ENCODE measurements at regions not wholly inside any gene's neighbourhood (a gene's known extent, or its start where the extent isn't known, plus 50 kb on each side); places are given as distances from the start of the nearest gene placed in this dataset.
"Not testable (repeated sequence)": the region's sequence is repeated elsewhere in the genome, so short reads cannot be mapped to it uniquely, and the experiment has no call there.

GRCh38 chr18:47679864-47680263 lies 250.6 kb downstream of the SMAD2 start:
- DNase-seq (ENCODE audit: low read depth): no peak

- DNase-seq (ENCODE audit: low read depth): no peak
Measured at GRCh38 chr18:47677952-47678351, 252.5 kb downstream of the SMAD2 start.

GRCh38 chr18:47669815-47670214 lies 260.6 kb downstream of the SMAD2 start:
- DNase-seq (ENCODE audit: low read depth): no peak

- no peak for DNase-seq (ENCODE audit: low read depth)
Measured at GRCh38 chr18:47658498-47658897, 272.0 kb downstream of the SMAD2 start.

GRCh38 chr18:47654988-47655387 lies 275.5 kb downstream of the SMAD2 start:
- no peak for DNase-seq (ENCODE audit: low read depth)

- no peak for DNase-seq (ENCODE audit: low read depth)
Measured at GRCh38 chr18:47644896-47645295, 285.6 kb downstream of the SMAD2 start.

GRCh38 chr18:47637551-47637950 lies 292.9 kb downstream of the SMAD2 start:
- not testable (repeated sequence) for DNase-seq (ENCODE audit: low read depth)

- DNase-seq (ENCODE audit: low read depth): no peak
Measured at GRCh38 chr18:47635416-47635815, 295.0 kb downstream of the SMAD2 start.

GRCh38 chr18:47632970-47633635 lies 297.4 kb downstream of the SMAD2 start:
- no peak for DNase-seq (ENCODE audit: low read depth)

GRCh38 chr18:47628893-47629292 lies 301.6 kb downstream of the SMAD2 start:
- no peak for DNase-seq (ENCODE audit: low read depth)

GRCh38 chr18:47628240-47628781 lies 302.1 kb downstream of the SMAD2 start:
- no peak for DNase-seq (ENCODE audit: low read depth)

- DNase-seq (ENCODE audit: low read depth): no peak
Measured at GRCh38 chr18:47627030-47627429, 303.4 kb downstream of the SMAD2 start.

GRCh38 chr18:47619771-47620448 lies 310.5 kb downstream of the SMAD2 start:
- no peak for DNase-seq (ENCODE audit: low read depth)

- DNase-seq (ENCODE audit: low read depth): no peak
Measured at GRCh38 chr18:47618758-47619157, 311.7 kb downstream of the SMAD2 start.

GRCh38 chr18:47615043-47615442 lies 315.4 kb downstream of the SMAD2 start:
- no peak for DNase-seq (ENCODE audit: low read depth)

GRCh38 chr18:47613929-47614328 lies 316.5 kb downstream of the SMAD2 start:
- no peak for DNase-seq (ENCODE audit: low read depth)

- no peak for DNase-seq (ENCODE audit: low read depth)
Measured at GRCh38 chr18:47611649-47612048, 318.8 kb downstream of the SMAD2 start.

GRCh38 chr18:47606526-47606925 lies 323.9 kb downstream of the SMAD2 start:
- DNase-seq (ENCODE audit: low read depth): no peak

- DNase-seq (ENCODE audit: low read depth): no peak
Measured at GRCh38 chr18:47605093-47605492, 325.4 kb downstream of the SMAD2 start.

GRCh38 chr18:47604021-47604420 lies 326.4 kb downstream of the SMAD2 start:
- DNase-seq (ENCODE audit: low read depth): no peak

GRCh38 chr18:47603158-47603557 lies 327.3 kb downstream of the SMAD2 start:
- DNase-seq (ENCODE audit: low read depth): no peak

GRCh38 chr18:47602273-47602897 lies 328.1 kb downstream of the SMAD2 start:
- no peak for DNase-seq (ENCODE audit: low read depth)
